ENCODE measurements at regions not wholly inside any gene's neighbourhood (a gene's known extent, or its start where the extent isn't known, plus 50 kb on each side); places are given as distances from the start of the nearest gene placed in this dataset.

DNA sequence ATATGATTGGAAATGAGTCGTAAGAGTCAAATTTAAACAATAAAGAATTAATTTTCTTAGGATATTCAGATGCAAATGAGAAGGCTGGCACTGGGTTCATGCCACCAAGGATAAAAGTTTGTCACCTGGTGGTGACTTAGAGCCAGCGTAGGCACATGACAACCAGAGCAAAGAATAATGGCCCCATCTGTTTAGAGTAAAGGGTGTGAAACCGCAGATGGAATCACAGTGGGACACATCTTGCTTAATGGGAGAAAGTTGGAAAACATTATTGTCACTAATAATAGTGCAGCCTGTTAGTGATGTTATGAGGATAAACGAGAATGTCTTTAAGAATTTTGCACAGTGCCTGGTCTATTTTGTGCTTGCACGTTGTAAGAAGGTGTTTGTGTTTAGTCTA is 727.8 kb downstream of the QKI start:
- no peak for DNase-seq

- no peak for DNase-seq
These were observed 721.1 kb downstream of the QKI start for GRCh38 chr6:164135511-164136132.

DNA sequence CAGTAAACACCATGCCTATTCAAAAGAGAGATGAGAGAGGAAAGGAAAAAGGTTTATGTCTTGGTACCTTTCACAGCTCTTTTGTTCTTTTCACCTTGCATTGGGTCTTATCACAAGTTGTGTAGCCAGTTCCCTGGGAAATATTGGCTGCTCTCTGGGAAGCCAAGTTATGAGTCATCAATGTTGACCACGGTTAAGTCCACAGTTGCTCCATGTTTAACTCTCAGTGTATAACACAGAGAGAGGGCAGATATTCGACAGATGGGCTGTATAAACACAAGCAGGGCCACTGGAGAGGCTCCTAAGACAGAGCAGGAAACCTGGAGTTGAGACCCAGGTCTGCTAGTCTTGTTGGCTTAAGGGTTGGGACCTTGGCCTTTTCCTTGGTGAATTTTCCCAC is 718.6 kb downstream of the QKI start:
- no peak for DNase-seq

GRCh38 chr6:164130585-164130984 is 716.1 kb downstream of the QKI start:
- DNase-seq, result no peak

GRCh38 chr6:164130151-164130550 is 715.6 kb downstream of the QKI start:
- no peak for DNase-seq

- DNase-seq, result no peak
These were observed 714.7 kb downstream of the QKI start for GRCh38 chr6:164129218-164129617.

DNA sequence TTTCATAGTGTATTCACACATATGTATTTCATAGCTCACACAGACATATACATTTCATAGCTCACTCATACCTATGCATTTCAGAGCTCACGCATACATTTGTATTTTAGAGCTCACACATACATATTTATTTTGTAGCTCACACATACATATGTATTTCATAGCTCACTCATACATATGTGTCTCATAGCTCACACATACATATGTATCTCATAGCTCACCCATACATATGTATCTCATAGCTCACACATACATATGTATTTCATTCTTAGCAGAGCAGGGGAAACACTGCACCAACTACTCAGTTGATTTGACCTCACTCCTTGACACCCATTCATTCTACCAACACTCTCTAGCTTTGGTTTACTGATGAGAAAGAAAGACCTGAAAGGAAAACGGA is 713.6 kb downstream of the QKI start:
- DNase-seq, result no peak

GRCh38 chr6:164124986-164125385 is 710.5 kb downstream of the QKI start:
- DNase-seq, result no peak

GRCh38 chr6:164124473-164124872 is 710.0 kb downstream of the QKI start:
- DNase-seq, result no peak

DNA sequence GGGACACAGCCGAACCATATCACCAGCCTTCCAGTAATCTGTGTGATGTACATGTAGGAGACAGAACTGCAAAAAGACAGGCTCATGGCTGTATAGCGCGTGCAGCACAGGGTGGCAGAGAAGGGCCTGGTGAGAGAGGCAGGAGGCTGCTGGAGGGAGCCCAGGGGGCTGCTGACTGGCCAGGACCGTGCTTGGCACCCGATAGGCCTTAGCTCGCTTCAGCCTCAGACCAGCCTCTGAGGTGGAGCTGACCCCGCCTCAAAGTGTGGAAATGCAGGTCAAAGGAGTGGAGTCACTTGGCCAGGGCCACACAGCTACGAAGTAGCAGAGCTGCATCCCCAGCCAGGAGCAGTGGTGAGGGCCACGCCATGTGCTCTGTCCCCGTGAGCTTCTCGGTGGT is 707.6 kb downstream of the QKI start:
- DNase-seq, result no peak

DNA sequence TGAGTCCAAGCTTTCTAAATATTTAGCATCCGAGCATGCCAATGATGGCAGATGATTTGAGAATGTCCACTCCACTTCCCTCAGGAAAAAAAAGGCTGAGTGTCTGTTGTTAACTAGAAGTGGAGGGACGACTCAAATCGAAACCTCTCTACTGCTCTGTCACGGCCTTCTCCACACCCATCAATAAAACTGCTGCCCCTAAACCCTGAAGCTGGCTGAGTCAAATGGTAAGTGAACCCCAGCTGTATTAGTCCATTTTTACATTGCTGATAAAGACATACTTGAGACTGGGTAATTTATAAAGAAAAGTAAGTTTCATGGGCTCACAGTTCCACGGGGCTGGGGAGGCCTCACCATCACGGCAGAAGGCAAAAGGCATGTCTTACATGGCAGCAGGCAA is 707.0 kb downstream of the QKI start:
- DNase-seq, result no peak

GRCh38 chr6:164114651-164115050 is 700.1 kb downstream of the QKI start:
- no peak for DNase-seq

- no peak for DNase-seq
These were observed 699.5 kb downstream of the QKI start for GRCh38 chr6:164114051-164114450.

GRCh38 chr6:164113637-164114036 is 699.1 kb downstream of the QKI start:
- DNase-seq, result no peak

GRCh38 chr6:164109770-164110140 is 695.2 kb downstream of the QKI start:
- no peak for DNase-seq

- no peak for DNase-seq
These were observed 694.6 kb downstream of the QKI start for GRCh38 chr6:164108869-164109769.

GRCh38 chr6:164108092-164108491 is 693.6 kb downstream of the QKI start:
- no peak for DNase-seq

- no peak for DNase-seq
These were observed 692.9 kb downstream of the QKI start for GRCh38 chr6:164107297-164107995.

DNA sequence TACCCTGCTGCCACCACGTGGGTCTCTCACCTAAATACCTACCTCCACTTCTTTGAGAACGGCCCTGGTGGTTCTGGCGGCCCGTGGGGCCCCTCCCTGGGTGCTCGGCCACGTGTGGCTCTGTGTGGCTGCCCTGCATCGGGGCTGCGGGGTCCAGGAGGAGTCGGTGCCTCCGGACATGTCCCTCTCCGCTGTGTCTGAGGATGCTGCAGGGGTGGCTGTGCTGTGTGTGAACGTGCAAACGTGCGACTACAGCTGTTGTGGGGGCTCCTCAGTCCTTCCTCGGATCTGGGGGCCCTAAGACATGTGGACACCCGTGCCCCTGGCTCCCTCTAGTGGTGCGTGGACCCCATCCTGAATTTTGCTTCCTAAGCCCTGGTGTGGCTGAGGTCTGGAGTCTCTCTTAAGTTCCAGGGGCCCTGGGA is 691.8 kb downstream of the QKI start:
- DNase-seq, result no peak

GRCh38 chr6:164105705-164106104 is 691.2 kb downstream of the QKI start:
- no peak for DNase-seq

DNA sequence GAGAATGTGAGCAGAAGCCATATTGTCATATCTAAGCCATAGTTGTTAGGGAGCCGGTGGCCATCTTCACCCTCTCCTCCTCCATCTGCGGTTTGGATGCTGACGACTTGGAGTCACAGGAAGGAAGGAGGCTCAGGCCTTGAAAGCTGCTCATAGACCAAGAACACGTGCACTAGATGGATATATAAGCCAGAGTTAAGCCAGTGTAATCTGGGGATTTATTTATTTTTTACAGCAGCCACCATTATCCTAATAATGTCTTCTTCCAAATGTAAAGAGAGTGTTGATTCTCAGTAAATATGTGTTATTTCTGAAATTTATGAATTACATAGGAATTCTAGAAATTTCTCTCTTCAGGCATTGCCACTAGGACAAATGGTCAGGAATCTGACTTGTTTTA is 689.9 kb downstream of the QKI start:
- DNase-seq, result no peak

DNA sequence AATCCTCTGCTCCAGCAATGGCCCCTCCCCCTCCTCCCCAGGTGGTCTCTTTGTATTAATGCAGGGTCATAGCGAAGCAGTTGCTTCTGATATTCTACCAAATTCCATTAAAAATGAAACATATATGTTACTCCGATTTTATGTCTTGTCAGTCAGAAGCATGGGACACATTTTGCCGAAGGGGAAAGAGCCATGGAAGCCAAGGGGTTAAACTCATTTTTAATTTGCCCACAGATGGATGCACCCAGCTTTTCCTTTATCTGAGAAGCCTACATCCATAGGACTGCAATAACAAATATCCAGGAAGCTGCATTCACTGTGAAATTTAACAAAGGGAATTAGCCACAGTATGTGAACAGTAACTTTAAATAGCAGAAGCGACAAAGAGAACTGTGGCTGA is 688.2 kb downstream of the QKI start:
- no peak for DNase-seq

- no peak for DNase-seq
These were observed 687.3 kb downstream of the QKI start for GRCh38 chr6:164101859-164102258.

- no peak for DNase-seq
These were observed 684.8 kb downstream of the QKI start for GRCh38 chr6:164099269-164099865.

Data from activated CD8-positive, alpha-beta memory T cell treated with anti-CD3 and anti-CD28 coated beads for 24 hours (primary cell).